Ishikawa (cell line): ENCODE measurements at regions not wholly inside any gene's neighbourhood (a gene's known extent, or its start where the extent isn't known, plus 50 kb on each side); places are given as distances from the start of the nearest gene placed in this dataset.

Experiments used
- CEBPB ChIP-seq: IDR thresholded peaks from 2 replicates; pipeline ENCODE4 v1.6.1; 2012
- EP300 ChIP-seq: IDR thresholded peaks from 2 replicates; pipeline ENCODE4 v1.6.1; 2012; ENCODE audit warnings: borderline replicate concordance
- RAD21 ChIP-seq: IDR thresholded peaks from 2 replicates; pipeline ENCODE4 v1.6.1; 2012; ENCODE audit warnings: low read depth
- TEAD4 ChIP-seq: IDR thresholded peaks from 2 replicates; pipeline ENCODE4 v1.6.1; 2012
- ZBTB7A ChIP-seq: IDR thresholded peaks from 2 replicates; pipeline ENCODE4 v1.6.1; 2012; ENCODE audit warnings: low read depth
- TF ChIP-seq, protein P1 (sequence below): IDR thresholded peaks from 2 replicates; pipeline ENCODE4 v1.6.1; 2012; ENCODE audit warnings: low read depth, mild to moderate bottlenecking

DNA sequence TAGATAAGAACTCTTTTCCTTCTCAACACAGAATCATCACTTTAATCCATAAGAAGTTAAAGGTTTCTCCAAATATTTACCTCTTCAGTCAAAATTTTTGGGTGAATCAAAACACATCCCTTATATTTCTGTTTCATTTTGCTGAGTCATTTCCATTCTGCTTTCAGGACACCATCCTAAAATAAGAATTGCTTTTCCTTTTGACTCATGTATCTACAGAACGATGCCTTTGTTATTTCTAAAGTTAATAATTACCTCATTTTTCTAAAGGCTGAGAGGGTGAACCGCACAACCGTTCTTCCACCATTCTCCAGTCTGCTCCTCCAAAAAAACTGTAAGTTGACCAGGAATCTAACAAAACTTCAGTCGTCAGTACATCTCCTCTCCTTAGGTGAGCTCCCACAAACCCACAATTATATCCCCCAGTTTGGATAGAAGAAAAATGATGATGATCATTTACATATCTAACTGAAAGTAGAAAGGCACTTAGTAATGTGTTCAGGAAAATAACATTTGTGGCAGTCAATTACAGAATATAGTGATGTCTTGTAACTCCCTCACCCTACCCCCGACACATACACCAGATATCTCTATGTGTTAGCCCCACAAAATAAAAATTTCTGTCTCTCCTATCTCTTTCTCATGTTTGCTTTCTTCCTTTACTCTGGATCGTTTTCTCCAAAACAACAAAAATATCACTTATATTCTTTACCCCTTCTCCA, 162.5 kb downstream of the RAD51AP2 start:
- TF ChIP-seq TEAD4 (no peak), RAD21 (no peak), EP300 (no peak), CEBPB (no peak), ZBTB7A (no peak)
- TF ChIP-seq, protein P1, sequence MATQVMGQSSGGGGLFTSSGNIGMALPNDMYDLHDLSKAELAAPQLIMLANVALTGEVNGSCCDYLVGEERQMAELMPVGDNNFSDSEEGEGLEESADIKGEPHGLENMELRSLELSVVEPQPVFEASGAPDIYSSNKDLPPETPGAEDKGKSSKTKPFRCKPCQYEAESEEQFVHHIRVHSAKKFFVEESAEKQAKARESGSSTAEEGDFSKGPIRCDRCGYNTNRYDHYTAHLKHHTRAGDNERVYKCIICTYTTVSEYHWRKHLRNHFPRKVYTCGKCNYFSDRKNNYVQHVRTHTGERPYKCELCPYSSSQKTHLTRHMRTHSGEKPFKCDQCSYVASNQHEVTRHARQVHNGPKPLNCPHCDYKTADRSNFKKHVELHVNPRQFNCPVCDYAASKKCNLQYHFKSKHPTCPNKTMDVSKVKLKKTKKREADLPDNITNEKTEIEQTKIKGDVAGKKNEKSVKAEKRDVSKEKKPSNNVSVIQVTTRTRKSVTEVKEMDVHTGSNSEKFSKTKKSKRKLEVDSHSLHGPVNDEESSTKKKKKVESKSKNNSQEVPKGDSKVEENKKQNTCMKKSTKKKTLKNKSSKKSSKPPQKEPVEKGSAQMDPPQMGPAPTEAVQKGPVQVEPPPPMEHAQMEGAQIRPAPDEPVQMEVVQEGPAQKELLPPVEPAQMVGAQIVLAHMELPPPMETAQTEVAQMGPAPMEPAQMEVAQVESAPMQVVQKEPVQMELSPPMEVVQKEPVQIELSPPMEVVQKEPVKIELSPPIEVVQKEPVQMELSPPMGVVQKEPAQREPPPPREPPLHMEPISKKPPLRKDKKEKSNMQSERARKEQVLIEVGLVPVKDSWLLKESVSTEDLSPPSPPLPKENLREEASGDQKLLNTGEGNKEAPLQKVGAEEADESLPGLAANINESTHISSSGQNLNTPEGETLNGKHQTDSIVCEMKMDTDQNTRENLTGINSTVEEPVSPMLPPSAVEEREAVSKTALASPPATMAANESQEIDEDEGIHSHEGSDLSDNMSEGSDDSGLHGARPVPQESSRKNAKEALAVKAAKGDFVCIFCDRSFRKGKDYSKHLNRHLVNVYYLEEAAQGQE = no peak
